Kidney epithelial cell (primary cell): ENCODE measurements at regions not wholly inside any gene's neighbourhood (a gene's known extent, or its start where the extent isn't known, plus 50 kb on each side); places are given as distances from the start of the nearest gene placed in this dataset.

Experiments
- DNase-seq: peaks from one replicate; pipeline ENCODE4 v3.0.0-alpha.2; 2010; ENCODE audit warnings: low read depth
- H3K27me3 ChIP-seq: 2 replicates; pipeline ENCODE4 v1.6.0; 2011; ENCODE audit warnings: low read length; ENCODE audit not compliant: control insufficient read depth, insufficient read depth
- H3K36me3 ChIP-seq: 2 replicates; pipeline ENCODE4 v1.5.1; 2011; ENCODE audit warnings: low read length; ENCODE audit not compliant: control insufficient read depth, insufficient read depth
- H3K4me3 ChIP-seq: 2 replicates; pipeline ENCODE4 v1.5.1; 2011; ENCODE audit warnings: low read depth, mild to moderate bottlenecking, control low read depth, low read length
- TF ChIP-seq, protein P1 (sequence below): IDR thresholded peaks from 2 replicates; pipeline ENCODE4 v1.5.1; 2011; ENCODE audit warnings: mild to moderate bottlenecking, moderate library complexity, low read length, control low read depth, inconsistent platforms; ENCODE audit not compliant: insufficient read depth, poor library complexity, severe bottlenecking

- TF ChIP-seq, protein P1, sequence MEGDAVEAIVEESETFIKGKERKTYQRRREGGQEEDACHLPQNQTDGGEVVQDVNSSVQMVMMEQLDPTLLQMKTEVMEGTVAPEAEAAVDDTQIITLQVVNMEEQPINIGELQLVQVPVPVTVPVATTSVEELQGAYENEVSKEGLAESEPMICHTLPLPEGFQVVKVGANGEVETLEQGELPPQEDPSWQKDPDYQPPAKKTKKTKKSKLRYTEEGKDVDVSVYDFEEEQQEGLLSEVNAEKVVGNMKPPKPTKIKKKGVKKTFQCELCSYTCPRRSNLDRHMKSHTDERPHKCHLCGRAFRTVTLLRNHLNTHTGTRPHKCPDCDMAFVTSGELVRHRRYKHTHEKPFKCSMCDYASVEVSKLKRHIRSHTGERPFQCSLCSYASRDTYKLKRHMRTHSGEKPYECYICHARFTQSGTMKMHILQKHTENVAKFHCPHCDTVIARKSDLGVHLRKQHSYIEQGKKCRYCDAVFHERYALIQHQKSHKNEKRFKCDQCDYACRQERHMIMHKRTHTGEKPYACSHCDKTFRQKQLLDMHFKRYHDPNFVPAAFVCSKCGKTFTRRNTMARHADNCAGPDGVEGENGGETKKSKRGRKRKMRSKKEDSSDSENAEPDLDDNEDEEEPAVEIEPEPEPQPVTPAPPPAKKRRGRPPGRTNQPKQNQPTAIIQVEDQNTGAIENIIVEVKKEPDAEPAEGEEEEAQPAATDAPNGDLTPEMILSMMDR: no peak
- H3K4me3 ChIP-seq: no peak overlapping the region
- H3K36me3 ChIP-seq: no peaks in the 10 kb centered on the region
- H3K27me3 ChIP-seq: no peaks in the 10 kb centered on the region
- DNase-seq: no peak
Observed at GRCh38 chr22:48234011-48234410, 1471.6 kb downstream of the TBC1D22A start.

DNA sequence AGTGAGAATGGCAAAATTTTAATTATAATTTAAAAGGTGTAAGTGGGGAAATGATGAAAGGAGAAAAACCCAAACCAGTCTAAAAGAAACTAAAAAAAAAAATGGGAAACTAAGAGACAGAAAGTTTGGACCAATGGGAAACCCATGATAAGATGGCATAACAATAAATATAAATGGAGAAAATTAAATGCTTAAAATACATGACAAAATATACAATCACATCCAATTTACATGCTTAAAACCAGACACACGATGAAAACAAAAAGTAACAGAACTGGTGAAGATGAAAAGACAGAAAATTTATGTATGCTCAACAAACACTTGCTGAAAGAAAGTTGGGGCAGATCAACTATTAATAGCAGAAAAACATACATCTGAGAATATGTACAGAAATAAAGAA is 1471.1 kb downstream of the TBC1D22A start:
- Histone ChIP-seq H3K36me3 (no peaks in the 10 kb centered on the region), H3K27me3 (no peaks in the 10 kb centered on the region), H3K4me3 (no peak overlapping the region)
- TF ChIP-seq, protein P1: no peak
- DNase-seq: no peak

DNA sequence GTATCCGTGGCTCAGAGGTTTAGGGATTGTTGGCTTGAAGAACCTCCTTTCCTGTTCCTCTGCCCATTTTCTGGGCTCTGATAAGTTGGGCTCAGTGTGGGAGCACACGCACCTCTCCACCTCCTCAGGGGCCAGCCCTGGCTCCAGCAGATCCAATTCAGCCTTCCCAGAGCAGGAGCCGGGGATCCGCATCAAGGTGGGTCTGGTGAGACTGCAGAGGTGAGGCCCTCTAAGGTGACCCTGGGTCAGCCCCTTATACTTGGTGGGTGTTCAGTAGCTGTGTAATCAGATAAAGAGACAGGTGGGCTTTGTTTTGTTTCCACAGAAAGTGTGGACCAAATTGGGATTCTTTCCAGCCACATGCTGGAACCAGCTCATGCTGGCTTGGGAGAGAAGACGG is 1466.0 kb downstream of the TBC1D22A start:
- Histone ChIP-seq H3K4me3 (no peak overlapping the region), H3K36me3 (no peaks in the 10 kb centered on the region), H3K27me3 (no peaks in the 10 kb centered on the region)
- no peak for DNase-seq
- TF ChIP-seq, protein P1: no peak

- H3K4me3 ChIP-seq: no peak overlapping the region
Observed at GRCh38 chr22:48227341-48228018, 1465.0 kb downstream of the TBC1D22A start.

GRCh38 chr22:48226026-48227013 is 1463.9 kb downstream of the TBC1D22A start:
- H3K27me3 ChIP-seq: no peaks in the 10 kb centered on the region
- TF ChIP-seq, protein P1: no peak
- no peak overlapping the region for H3K4me3 ChIP-seq
- no peaks in the 10 kb centered on the region for H3K36me3 ChIP-seq
- no peak for DNase-seq

More at GRCh38 chr22:48227341-48228018, 1465.0 kb downstream of the TBC1D22A start:
- TF ChIP-seq, protein P1: no peak
- Histone ChIP-seq H3K36me3 (no peaks in the 10 kb centered on the region), H3K27me3 (no peaks in the 10 kb centered on the region)
- DNase-seq: no peak
